Activated T-cell treated with anti-CD3 and anti-CD28 coated beads, Interleukin-2, amount 50 U/mL, for 72 hours (primary cell): ENCODE measurements at regions not wholly inside any gene's neighbourhood (a gene's known extent, or its start where the extent isn't known, plus 50 kb on each side); places are given as distances from the start of the nearest gene placed in this dataset.

ENCODE experiments used
- ATAC-seq, 2 donors: fragments of 150-1000 bp; cut with Tn5 transposase; replicated peaks in 1 of 2; 2 replicates each; pipeline ENCODE4 v1.10.0; 2021; ENCODE audit warnings: moderate library complexity in 2 of 2, mild to moderate bottlenecking in 1 of 2
- DNase-seq, 2 donors: peaks; one replicate each; pipeline ENCODE4 v3.0.0; 2021 to 2022; ENCODE audit warnings: mixed read lengths in 1 of 2
- H3K27ac Mint-ChIP-seq: one replicate; pipeline ENCODE4 v1.8.0; 2022; ENCODE audit warnings: mild to moderate bottlenecking, moderate library complexity, mixed read lengths
- H3K27me3 Mint-ChIP-seq: one replicate; pipeline ENCODE4 v1.8.0; 2022; ENCODE audit warnings: low read depth, mixed read lengths
- H3K36me3 Mint-ChIP-seq, 2 donors: one replicate each; pipeline ENCODE4 v1.8.0; 2022; ENCODE audit warnings: mixed read lengths in 2 of 2, mild to moderate bottlenecking in 1 of 2; ENCODE audit not compliant: insufficient read depth in 2 of 2
- H3K4me1 Mint-ChIP-seq: one replicate; pipeline ENCODE4 v1.8.0; 2022; ENCODE audit warnings: low read depth, mixed read lengths
- H3K4me3 Mint-ChIP-seq, 2 donors: one replicate each; pipeline ENCODE4 v1.8.0; 2022; ENCODE audit warnings: mild to moderate bottlenecking in 2 of 2, mixed read lengths in 2 of 2, moderate library complexity in 2 of 2
- H3K9me3 Mint-ChIP-seq, 2 donors: one replicate each; pipeline ENCODE4 v1.8.0; 2022; ENCODE audit warnings: mixed read lengths in 2 of 2

DNA sequence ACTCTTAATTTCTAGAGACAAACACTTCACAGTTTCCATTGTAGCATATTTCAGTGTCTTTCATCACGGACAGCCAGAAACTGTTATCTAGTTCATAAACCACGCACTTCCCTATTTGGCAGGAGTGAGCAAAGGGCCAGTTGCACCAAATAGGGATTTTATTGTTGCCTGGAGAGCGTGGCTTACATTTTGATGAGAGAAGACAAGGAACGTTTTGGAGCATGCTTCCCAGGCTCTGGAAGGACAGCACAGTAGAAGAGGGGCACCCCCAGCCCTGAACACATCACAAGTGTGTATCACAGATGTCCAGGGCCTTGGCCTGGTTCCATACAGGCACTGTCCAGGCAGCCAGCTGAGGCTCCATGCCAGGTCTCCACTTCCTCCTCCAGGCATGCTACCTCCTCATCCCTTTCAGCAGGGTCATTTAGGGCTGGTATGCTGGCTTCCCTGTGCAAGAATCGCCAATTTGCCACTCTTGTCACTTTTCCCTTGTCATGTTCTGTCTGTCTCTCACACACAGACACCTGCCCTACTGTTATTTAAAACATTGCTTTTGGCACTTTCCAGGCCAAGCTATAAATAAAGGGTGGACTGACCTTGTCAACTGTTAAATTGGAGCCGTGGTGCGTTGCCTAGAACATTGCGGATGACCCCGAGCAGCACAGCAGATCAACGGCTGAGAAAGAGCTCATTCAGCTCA lies 235.0 kb upstream of the GMDS start:
- H3K4me3 Mint-ChIP-seq, result no peak overlapping the region
- no peak for DNase-seq
- H3K27ac Mint-ChIP-seq, result no peak overlapping the region
- no peaks in the 10 kb centered on the region for H3K36me3 Mint-ChIP-seq
- peaks cover 9% of the 10 kb centered on the region for H3K27me3 Mint-ChIP-seq
- H3K9me3 Mint-ChIP-seq, result peaks cover 3 to 9% of the 10 kb centered on the region in 2 donors
- ATAC-seq, result no peak
- H3K4me1 Mint-ChIP-seq, result no peaks in the 10 kb centered on the region

DNA sequence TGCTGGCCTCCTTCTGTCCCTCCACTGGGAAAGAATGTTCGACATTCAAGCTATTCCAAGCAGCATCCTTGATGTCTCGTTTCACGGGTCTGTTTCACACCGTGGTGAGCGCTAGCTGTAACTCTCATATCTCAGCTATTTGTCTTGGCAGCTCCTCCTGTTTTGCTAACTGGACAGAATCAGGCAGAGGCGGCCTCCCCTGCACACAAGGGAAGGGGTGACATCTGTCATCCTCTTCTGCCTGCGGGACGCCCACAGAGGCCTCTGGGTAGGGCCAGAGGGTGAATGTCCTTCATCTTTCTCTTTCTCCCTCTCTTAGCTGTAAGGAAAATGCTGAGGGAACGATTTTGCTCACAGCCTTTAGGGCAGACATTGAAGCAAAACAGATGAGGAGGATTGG lies 232.8 kb upstream of the GMDS start:
- Mint-ChIP-seq H3K9me3 (peaks cover 0 to 7% of the 10 kb centered on the region in 2 donors), H3K27me3 (peaks cover 9% of the 10 kb centered on the region), H3K4me3 (no peak overlapping the region), H3K36me3 (no peaks in the 10 kb centered on the region), H3K4me1 (no peaks in the 10 kb centered on the region), H3K27ac (no peak overlapping the region)
- DNase-seq (no peak), ATAC-seq (no peak)

DNA sequence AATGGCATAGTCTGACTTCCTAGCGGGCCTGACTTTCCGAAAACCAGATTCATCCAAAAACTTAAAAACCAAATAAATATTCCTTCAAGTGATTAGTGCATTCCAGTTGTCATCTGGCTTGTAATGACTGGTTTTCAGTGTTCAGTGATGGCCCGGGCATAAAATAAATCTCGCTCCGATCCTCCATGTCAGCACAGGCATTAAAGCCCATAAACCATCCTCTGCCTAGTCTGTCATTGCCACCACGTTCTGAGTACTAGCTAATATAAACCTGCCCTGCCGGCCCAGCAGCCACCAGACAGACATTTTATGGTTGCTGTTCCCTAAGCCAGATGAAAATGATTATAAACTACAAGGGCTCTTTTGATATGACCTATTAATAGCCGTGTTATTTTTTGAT lies 232.3 kb upstream of the GMDS start:
- Mint-ChIP-seq H3K27ac (no peak overlapping the region), H3K36me3 (no peaks in the 10 kb centered on the region), H3K9me3 (peaks cover 0 to 5% of the 10 kb centered on the region in 2 donors), H3K4me3 (no peak overlapping the region), H3K4me1 (no peaks in the 10 kb centered on the region), H3K27me3 (peaks cover 9% of the 10 kb centered on the region)
- DNase-seq, result no peak
- no peak for ATAC-seq

DNA sequence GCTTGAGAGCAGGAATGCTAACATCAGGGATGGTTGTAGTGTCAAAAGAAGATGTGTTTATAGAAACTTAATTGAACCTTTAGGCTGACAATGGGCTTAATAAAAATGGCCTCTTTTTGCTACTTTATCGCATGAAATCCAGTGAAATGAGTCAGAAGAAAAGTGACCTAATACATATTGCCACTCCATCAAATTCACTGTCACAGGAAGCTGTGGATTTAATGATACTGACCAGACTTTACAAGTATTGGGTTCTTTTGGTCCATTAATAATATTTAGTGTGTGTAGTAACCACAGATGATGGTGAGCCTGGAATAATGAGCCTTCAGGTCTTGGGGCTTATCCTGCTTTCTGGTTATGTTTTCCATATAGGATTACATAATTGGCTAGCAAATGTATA lies 231.8 kb upstream of the GMDS start:
- no peak overlapping the region for H3K4me3 Mint-ChIP-seq

DNA sequence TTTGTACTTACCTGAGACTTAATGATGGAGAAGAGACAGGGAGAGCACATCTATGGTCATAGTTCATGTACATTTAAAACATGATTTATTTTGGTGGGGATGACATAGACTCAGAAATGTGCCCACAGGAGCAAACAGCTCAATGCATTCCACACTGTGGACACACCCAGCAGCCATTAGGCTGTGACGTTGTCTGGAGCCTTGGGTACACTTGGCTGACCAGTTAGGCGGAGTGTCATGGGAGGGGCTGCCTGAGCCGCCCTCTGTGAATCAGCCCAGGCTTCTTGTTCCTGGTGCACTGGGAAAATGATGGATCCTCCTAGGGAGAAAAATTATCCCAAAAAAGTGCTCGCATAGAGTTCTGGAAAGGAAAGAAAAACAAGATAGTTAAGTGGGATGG lies 231.0 kb upstream of the GMDS start:
- H3K4me1 Mint-ChIP-seq, result no peaks in the 10 kb centered on the region
- no peaks in the 10 kb centered on the region for H3K36me3 Mint-ChIP-seq
- no peaks in the 10 kb centered on the region for H3K9me3 Mint-ChIP-seq
- H3K27ac Mint-ChIP-seq, result no peak overlapping the region
- ATAC-seq (no peak), DNase-seq (no peak)
- H3K4me3 Mint-ChIP-seq, result no peak overlapping the region
- peaks cover 9% of the 10 kb centered on the region for H3K27me3 Mint-ChIP-seq

More for the DNA sequence above, 231.8 kb upstream of the GMDS start:
- H3K27ac Mint-ChIP-seq, result no peak overlapping the region
- peaks cover 9% of the 10 kb centered on the region for H3K27me3 Mint-ChIP-seq
- H3K9me3 Mint-ChIP-seq, result peaks cover 0 to 2% of the 10 kb centered on the region in 2 donors
- no peaks in the 10 kb centered on the region for H3K4me1 Mint-ChIP-seq
- no peak for ATAC-seq
- no peak for DNase-seq
- H3K36me3 Mint-ChIP-seq, result no peaks in the 10 kb centered on the region

DNA sequence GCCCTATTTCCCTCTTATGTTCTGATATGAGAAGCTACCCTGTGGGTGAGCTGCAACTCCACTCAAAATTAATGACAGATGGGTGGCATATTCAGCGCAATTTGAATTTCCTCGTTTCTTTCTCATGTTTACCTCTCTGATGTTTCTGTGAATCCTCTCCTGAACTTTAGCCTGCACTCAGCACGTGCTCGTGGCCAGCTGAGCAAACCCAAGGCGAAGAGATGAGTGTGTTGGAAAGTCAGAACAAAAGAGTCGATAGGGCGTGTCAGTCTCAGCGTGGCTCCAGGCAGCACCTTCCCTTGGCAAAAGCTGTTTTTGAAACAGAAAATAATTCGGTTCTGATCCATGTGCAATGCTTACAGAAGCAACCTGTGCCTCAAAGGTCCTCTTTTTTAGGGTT lies 226.1 kb upstream of the GMDS start:
- Mint-ChIP-seq H3K4me1 (no peaks in the 10 kb centered on the region), H3K36me3 (no peaks in the 10 kb centered on the region), H3K4me3 (no peak overlapping the region), H3K9me3 (no peaks in the 10 kb centered on the region), H3K27ac (no peak overlapping the region), H3K27me3 (peaks cover 20% of the 10 kb centered on the region)
- ATAC-seq (no peak), DNase-seq (no peak)

DNA sequence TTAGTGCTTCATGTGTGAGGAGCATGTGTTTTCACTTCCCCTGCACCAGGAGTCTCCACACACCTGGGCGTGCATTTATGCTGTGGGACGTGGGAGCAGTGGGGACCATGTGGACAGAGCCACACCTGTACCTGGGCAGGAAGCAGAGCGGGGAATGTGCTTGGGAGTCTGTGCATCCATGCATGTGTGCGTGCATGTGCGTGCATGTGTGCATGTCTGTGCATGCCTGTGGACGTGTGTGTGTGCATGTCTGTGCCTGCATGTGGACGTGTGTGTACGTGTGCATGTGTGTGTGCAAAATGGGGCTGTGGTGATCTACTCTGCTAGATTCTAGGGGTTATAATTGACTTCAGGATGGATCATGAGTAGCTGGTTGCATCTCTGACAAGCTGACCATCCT lies 224.0 kb upstream of the GMDS start:
- Mint-ChIP-seq H3K27ac (no peak overlapping the region), H3K4me1 (no peaks in the 10 kb centered on the region), H3K36me3 (no peaks in the 10 kb centered on the region), H3K27me3 (peaks cover 24% of the 10 kb centered on the region), H3K9me3 (no peaks in the 10 kb centered on the region), H3K4me3 (no peak overlapping the region)
- DNase-seq (no peak), ATAC-seq (no peak)

DNA sequence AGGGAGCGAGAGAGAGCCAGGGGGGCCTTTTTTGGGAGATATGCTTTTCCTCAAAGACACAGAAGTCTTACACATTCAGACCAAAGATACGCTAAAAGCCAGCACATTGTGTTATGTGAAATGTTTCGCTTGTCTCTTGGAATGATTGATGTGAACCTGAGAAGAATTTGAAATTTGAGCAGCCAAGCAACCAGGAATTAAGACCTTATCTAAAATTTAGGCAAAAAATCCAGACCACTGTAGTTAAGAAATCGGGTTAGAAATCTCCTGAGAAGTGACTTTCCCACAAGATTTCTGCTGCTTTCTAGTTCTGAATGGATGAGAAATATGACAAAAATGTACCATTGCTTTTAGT lies 223.2 kb upstream of the GMDS start:
- Mint-ChIP-seq H3K4me3 (no peak overlapping the region), H3K27me3 (peaks cover 24% of the 10 kb centered on the region), H3K27ac (no peak overlapping the region), H3K9me3 (no peaks in the 10 kb centered on the region), H3K36me3 (no peaks in the 10 kb centered on the region), H3K4me1 (no peaks in the 10 kb centered on the region)
- ATAC-seq (no peak), DNase-seq (no peak)

DNA sequence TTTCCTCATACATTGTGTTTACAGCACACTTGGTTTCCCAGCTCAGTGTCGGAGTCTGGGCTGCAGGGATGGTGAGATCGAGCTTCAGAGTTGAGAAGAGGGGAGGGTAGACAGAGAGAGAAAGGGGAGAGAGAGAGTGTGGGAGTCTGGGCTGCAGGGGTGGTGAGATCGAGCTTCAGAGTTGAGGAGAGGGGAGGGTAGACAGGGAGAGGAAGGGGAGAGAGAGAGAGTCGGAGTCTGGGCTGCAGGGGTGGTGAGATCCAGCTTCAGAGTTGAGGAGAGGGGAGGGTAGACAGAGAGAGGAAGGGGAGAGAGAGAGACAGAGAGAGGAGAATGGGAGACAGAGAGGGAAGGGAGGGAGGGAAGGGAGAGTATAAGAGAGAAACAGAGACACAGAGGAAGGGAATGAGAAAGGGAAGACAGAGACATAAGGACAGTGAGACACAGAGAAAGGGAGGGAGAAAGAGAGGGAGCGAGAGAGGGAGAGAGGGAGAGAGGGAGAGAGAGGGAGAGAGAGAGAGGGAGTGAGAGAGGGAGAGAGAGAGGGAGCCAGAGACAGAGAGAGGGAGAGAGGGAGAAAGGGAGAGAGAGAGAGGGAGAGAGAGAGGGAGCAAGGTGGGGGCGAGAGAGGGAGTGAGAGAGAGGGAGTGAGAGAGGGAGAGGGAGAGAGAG lies 222.7 kb upstream of the GMDS start:
- DNase-seq, result no peak
- Mint-ChIP-seq H3K9me3 (no peaks in the 10 kb centered on the region), H3K27ac (no peak overlapping the region), H3K36me3 (no peaks in the 10 kb centered on the region), H3K4me3 (no peak overlapping the region), H3K4me1 (no peaks in the 10 kb centered on the region), H3K27me3 (peaks cover 24% of the 10 kb centered on the region)
- ATAC-seq, result no peak

DNA sequence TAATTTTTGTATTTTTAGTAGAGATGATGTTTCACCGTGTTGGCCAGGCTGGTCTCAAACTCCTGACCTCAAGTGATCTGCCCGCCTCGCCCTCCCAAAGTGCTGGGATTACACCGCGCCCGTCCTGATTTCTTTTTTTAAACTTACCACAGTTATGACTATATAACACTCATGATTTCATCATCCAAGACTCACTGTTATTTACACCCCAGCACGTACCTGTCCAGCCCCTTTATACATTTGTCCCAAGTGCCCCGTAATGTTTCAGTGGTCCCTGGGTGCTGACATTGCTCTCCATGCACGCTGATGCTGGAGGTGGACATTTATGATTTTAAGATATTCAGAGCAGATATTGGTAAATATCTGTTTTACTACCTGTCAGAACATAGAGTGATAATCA lies 219.9 kb upstream of the GMDS start:
- Mint-ChIP-seq H3K27me3 (peaks cover 24% of the 10 kb centered on the region), H3K27ac (no peak overlapping the region), H3K9me3 (no peaks in the 10 kb centered on the region), H3K4me3 (no peak overlapping the region), H3K4me1 (no peaks in the 10 kb centered on the region), H3K36me3 (no peaks in the 10 kb centered on the region)
- ATAC-seq, result no peak
- DNase-seq, result no peak

DNA sequence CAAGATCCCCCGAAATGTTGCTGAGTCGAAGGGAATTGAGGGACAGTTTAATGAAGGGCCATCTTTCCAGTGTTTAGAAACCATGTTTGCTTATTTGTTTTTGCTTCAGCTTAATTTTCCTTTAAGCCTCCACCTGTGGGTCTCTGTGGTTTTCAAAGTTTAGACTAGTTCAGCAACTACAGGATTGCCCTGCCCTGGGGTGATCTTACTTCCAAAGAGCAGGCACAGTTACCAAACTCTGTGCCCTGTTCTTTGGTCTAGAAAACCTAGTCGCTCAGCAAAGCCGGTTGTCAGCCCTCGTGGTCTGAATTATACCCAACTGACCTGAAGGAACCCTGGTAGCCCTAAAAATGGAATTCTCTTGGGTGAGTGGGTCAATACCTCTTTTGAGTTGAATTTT lies 219.2 kb upstream of the GMDS start:
- Mint-ChIP-seq H3K27ac (no peak overlapping the region), H3K4me1 (no peaks in the 10 kb centered on the region), H3K36me3 (no peaks in the 10 kb centered on the region), H3K27me3 (peaks cover 24% of the 10 kb centered on the region), H3K4me3 (no peak overlapping the region), H3K9me3 (no peaks in the 10 kb centered on the region)
- no peak for DNase-seq
- ATAC-seq, result no peak

DNA sequence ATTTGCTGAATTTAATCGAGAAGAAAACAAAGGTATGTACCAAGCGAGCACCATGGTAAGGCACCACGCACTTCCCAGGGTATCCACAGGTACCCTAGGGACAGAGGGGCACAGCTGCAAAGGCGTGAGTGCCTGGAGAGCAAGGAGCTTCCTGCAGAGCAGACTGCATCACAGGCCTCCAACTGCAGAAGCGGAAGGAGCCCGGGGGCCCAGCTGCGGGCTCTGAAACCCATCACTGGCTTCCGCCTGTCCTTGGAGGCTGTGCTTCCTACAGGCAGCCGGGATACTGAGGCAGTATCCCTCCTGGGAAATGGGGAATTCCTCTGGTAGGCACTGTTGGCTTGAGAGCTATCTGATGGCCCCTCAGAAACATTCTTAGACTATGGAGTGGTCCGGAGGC lies 217.4 kb upstream of the GMDS start:
- Mint-ChIP-seq H3K27ac (no peak overlapping the region), H3K4me1 (no peaks in the 10 kb centered on the region), H3K27me3 (peaks cover 17% of the 10 kb centered on the region), H3K9me3 (no peaks in the 10 kb centered on the region), H3K4me3 (no peak overlapping the region), H3K36me3 (no peaks in the 10 kb centered on the region)
- no peak for DNase-seq
- ATAC-seq, result no peak

DNA sequence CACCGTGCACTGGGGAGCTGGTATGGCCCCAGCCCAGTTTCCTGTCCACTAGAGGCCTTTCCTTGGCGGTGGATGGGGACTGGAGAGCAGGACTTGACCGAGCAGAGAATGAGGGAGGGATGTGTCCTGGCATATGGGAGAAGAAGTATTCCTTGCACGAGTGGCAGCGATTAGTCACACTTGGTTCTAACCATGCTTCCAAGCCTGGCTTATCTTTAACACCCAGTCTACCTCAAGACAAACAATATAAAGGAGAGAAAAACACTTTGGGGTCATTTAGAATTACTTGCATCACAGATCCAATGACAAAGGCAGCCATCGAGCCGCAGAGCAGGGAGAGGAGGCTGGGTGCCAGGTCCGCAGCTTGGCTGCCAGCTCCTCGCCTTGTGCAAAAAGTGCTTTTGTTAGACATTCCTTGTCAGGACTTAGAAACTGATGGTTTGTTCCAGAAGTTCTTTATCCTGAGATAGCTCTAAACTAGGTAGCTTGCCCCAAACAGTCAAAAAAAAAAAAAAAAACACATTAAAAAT lies 214.9 kb upstream of the GMDS start:
- H3K4me1 Mint-ChIP-seq, result no peaks in the 10 kb centered on the region
- no peak overlapping the region for H3K27ac Mint-ChIP-seq
- DNase-seq, result no peak
- no peaks in the 10 kb centered on the region for H3K36me3 Mint-ChIP-seq
- no peak for ATAC-seq
- H3K27me3 Mint-ChIP-seq, result no peaks in the 10 kb centered on the region
- H3K9me3 Mint-ChIP-seq, result no peaks in the 10 kb centered on the region
- H3K4me3 Mint-ChIP-seq, result no peak overlapping the region

DNA sequence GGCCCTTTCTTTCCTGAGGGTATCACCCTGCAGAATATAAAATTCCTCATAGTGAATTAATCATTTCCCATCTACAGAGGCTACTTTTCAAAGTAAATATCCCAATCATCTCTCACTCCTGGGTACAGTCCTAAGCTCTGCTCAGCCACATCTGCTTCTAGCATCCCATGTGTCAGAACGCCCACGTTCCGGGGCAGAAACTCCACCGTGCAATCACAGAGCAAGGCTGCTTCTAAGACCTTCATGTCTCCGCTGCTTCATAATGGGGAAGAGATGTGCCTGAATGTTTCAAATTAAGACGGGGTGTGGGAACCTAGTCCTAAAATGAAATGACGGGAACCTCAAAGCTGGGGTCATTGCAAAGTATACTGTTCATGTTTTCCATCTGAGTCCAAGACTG lies 208.8 kb upstream of the GMDS start:
- Mint-ChIP-seq H3K4me3 (no peak overlapping the region), H3K27ac (no peak overlapping the region), H3K36me3 (no peaks in the 10 kb centered on the region), H3K4me1 (no peaks in the 10 kb centered on the region), H3K9me3 (no peaks in the 10 kb centered on the region), H3K27me3 (peaks cover 8% of the 10 kb centered on the region)
- ATAC-seq (no peak), DNase-seq (no peak)
